Glutamatergic neuron (in vitro differentiated cells): ENCODE measurements at regions not wholly inside any gene's neighbourhood (a gene's known extent, or its start where the extent isn't known, plus 50 kb on each side); places are given as distances from the start of the nearest gene placed in this dataset.

Experiments used
- DNase-seq: peaks from one replicate; pipeline ENCODE4 v3.0.0; 2022
- H3K27ac Mint-ChIP-seq: one replicate; pipeline ENCODE4 v1.8.0; 2020; ENCODE audit warnings: mild to moderate bottlenecking, mixed read lengths, inconsistent platforms; ENCODE audit not compliant: unreplicated experiment
- H3K27me3 Mint-ChIP-seq: one replicate; pipeline ENCODE4 v1.8.0; 2020; ENCODE audit warnings: mild to moderate bottlenecking, moderate library complexity, mixed read lengths, inconsistent platforms; ENCODE audit not compliant: unreplicated experiment
- H3K36me3 Mint-ChIP-seq: one replicate; pipeline ENCODE4 v1.8.0; 2020; ENCODE audit warnings: mild to moderate bottlenecking, mixed read lengths, inconsistent platforms; ENCODE audit not compliant: unreplicated experiment
- H3K4me1 Mint-ChIP-seq: one replicate; pipeline ENCODE4 v1.8.0; 2020; ENCODE audit warnings: mild to moderate bottlenecking, low read depth, mixed read lengths, inconsistent platforms; ENCODE audit not compliant: unreplicated experiment
- H3K4me3 Mint-ChIP-seq: one replicate; pipeline ENCODE4 v1.8.0; 2020; ENCODE audit warnings: mild to moderate bottlenecking, mixed read lengths, inconsistent platforms; ENCODE audit not compliant: unreplicated experiment
- H3K9me3 Mint-ChIP-seq: one replicate; pipeline ENCODE4 v1.8.0; 2020; ENCODE audit warnings: mild to moderate bottlenecking, moderate library complexity, mixed read lengths, inconsistent platforms; ENCODE audit not compliant: unreplicated experiment
- TF ChIP-seq, protein P1 (sequence below): fragments of 200-600 bp; sonication (generic); IDR thresholded peaks from one replicate; pipeline ENCODE4 v1.5.0; 2021; ENCODE audit not compliant: partially characterized antibody, unreplicated experiment

DNA sequence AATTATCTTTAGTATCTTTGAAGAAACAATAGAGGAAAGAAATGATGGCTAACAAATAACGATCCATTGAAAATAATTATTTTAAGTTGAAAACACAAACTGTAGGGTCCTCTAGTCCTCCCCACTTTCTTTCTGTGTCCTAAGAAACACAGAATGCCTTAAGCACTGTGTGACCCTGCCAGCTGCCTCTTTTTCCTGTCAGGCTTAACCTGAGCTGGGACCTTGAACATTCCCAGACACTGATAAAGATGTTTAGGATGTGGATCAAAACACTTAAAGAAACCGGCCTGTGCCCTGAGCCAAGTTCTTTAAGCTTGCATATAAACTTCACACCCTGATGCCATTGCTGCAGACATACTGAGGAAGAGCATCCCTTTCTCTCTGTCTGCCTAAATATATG, 755.4 kb upstream of the VRK2 start:
- no peak overlapping the region for H3K4me3 Mint-ChIP-seq
- no peaks in the 10 kb centered on the region for H3K9me3 Mint-ChIP-seq
- H3K27me3 Mint-ChIP-seq, result no peaks in the 10 kb centered on the region
- TF ChIP-seq, protein P1, sequence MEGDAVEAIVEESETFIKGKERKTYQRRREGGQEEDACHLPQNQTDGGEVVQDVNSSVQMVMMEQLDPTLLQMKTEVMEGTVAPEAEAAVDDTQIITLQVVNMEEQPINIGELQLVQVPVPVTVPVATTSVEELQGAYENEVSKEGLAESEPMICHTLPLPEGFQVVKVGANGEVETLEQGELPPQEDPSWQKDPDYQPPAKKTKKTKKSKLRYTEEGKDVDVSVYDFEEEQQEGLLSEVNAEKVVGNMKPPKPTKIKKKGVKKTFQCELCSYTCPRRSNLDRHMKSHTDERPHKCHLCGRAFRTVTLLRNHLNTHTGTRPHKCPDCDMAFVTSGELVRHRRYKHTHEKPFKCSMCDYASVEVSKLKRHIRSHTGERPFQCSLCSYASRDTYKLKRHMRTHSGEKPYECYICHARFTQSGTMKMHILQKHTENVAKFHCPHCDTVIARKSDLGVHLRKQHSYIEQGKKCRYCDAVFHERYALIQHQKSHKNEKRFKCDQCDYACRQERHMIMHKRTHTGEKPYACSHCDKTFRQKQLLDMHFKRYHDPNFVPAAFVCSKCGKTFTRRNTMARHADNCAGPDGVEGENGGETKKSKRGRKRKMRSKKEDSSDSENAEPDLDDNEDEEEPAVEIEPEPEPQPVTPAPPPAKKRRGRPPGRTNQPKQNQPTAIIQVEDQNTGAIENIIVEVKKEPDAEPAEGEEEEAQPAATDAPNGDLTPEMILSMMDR, result no peak
- H3K36me3 Mint-ChIP-seq, result no peaks in the 10 kb centered on the region
- H3K27ac Mint-ChIP-seq, result no peak overlapping the region
- no peaks in the 10 kb centered on the region for H3K4me1 Mint-ChIP-seq
- DNase-seq, result no peak

DNA sequence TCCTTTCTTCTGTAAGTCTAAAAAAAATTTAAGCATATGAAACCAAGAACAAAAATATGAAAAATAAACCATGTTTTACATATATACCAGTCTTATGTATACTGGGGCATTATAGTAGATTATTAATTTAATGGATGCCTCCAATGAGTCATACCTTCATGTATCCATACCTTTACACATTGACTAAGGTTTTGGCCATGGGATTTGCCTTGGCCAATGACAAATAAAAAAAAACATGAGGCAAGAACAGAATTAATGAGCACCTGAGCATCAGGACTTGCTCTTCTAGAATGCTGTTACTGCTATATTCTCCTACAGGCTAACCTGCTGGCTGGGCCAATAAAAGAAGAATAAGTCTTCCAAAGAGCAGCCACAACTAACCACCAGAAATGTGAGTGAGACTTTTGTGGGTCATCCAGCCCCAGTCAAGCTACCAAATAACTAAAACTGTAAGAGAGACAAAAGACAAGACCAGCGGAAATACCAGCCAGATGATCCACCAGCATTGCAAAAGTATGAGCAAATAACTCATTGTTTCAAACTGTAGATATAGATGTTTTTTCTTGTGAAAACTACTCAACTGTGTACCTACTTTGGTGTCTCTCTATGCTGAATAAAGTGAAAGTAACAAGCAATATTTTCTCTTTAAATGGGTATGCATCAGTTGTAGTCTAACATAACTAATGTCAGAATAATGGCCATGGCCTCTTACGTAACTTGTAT, 749.6 kb upstream of the VRK2 start:
- H3K9me3 Mint-ChIP-seq, result no peaks in the 10 kb centered on the region
- no peaks in the 10 kb centered on the region for H3K36me3 Mint-ChIP-seq
- DNase-seq, result no peak
- H3K27me3 Mint-ChIP-seq, result no peaks in the 10 kb centered on the region
- no peak overlapping the region for H3K4me3 Mint-ChIP-seq
- H3K4me1 Mint-ChIP-seq, result no peaks in the 10 kb centered on the region
- TF ChIP-seq, protein P1, result no peak
- H3K27ac Mint-ChIP-seq, result no peak overlapping the region

DNA sequence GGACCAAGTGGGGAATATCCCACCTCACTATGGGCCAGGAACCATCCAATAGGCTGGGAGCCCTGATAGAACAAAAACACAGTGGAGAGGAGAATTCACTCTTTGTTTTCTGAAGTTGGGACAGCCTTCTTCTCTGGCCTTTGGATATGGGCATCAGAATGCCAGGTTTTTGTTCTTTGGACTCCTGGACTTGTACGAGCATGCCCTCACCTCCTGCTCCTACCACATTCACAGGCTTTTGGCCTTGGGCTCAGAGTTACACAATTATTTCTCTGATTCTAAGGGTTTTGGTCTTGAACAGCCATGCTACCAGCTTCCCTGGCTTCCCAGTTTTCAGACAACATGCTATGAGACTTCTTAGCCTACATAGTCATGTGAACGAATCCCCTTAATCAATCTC, 732.9 kb upstream of the VRK2 start:
- H3K27me3 Mint-ChIP-seq, result no peaks in the 10 kb centered on the region
- DNase-seq, result no peak
- no peaks in the 10 kb centered on the region for H3K36me3 Mint-ChIP-seq
- TF ChIP-seq, protein P1, result no peak
- no peaks in the 10 kb centered on the region for H3K4me1 Mint-ChIP-seq
- no peak overlapping the region for H3K4me3 Mint-ChIP-seq
- no peaks in the 10 kb centered on the region for H3K9me3 Mint-ChIP-seq
- H3K27ac Mint-ChIP-seq, result no peak overlapping the region

DNA sequence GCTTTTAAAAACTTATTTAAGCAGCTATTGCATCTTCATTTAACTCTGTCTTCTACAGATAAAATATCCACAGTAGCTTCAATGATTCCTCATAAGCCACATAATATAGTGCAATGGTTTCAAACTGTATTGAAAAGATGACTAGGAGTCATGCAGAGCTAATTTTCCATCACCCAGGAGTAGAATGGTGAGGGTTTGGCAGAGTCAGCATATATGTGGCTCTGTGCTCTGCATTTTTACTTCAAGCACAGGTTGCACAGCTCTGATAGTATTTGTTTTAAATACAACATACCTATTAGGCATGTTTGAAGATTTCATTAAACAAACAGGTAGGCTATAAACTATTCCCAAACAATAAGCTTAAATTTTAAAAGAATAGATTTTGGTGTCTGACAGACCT, 731.9 kb upstream of the VRK2 start:
- H3K4me1 Mint-ChIP-seq, result no peaks in the 10 kb centered on the region
- H3K9me3 Mint-ChIP-seq, result no peaks in the 10 kb centered on the region
- no peaks in the 10 kb centered on the region for H3K36me3 Mint-ChIP-seq
- no peak overlapping the region for H3K4me3 Mint-ChIP-seq
- no peaks in the 10 kb centered on the region for H3K27me3 Mint-ChIP-seq
- no peak for DNase-seq
- no peak overlapping the region for H3K27ac Mint-ChIP-seq
- TF ChIP-seq, protein P1, result no peak

DNA sequence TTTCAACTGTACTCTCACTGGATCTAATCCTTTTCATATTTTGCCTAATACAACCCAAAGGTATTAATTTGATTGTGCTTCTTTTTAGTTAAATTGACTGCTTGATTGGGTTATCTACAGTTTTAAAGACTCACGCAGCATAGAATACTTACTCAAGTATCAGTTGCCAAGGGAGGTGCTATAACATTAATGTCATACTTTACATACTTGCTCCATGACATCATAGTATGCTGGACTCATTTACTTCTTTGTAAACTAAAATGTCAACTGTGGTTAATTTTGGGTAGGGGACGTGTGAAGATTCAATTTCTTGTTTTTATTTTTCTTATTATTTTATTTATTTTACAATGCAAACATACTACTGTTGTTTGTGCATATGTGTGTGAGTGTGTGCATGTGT, 716.2 kb upstream of the VRK2 start:
- H3K27ac Mint-ChIP-seq, result no peak overlapping the region
- no peaks in the 10 kb centered on the region for H3K36me3 Mint-ChIP-seq

More for the DNA sequence above, 716.2 kb upstream of the VRK2 start:
- TF ChIP-seq, protein P1, result no peak
- no peaks in the 10 kb centered on the region for H3K27me3 Mint-ChIP-seq
- H3K4me1 Mint-ChIP-seq, result no peaks in the 10 kb centered on the region
- no peak for DNase-seq
- H3K9me3 Mint-ChIP-seq, result peaks cover 2% of the 10 kb centered on the region
- no peak overlapping the region for H3K4me3 Mint-ChIP-seq
